ENCODE measurements at regions not wholly inside any gene's neighbourhood (a gene's known extent, or its start where the extent isn't known, plus 50 kb on each side); places are given as distances from the start of the nearest gene placed in this dataset.

DNA sequence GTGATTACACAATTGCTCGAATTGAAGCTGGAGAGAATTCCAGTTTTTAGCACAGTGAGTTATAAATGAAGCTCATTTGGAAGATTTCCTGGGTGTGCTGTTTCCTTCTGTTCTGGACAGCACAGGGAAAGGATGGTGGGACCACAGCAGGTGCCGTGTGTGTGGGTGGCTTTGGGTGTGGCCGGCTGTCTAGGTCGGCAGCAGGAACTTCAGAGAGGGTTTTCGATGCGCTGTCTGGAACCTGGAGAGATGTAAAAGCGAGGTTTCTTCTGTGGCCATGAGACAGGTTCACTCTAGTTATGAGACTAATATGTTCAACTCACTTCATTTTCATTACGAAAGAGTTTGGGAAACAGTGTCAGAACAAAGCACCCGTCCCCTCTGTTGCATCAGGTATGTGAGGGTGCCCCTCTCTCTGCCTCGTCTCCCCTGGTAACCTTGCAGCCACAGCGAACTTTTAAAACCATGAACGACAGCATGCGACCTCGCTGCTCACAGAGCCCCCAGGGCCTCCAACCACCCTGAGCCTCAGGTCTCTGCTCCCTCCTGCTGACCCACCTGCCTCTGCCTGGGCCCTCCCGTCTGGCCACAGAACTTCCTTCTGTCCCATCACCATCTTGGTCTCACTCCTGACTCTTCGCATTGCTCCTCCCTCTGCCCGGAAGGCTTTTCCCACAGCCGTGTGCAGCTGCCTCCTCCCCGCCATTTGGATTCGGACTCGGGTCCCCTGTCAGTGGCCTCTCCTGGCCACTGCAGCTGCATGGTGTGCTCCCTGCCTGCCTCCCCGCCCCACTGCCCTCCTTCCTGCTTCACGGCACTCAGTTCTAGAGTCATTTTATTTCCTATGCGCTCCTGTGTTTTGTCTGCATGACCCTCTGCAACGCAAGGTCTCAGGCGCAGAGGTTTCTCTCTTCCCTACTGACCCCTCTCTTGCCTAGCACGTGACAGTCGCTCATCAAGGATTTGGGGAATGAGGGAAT lies 151.2 kb downstream of the NDUFA10 start:
- no peak for TF ChIP-seq CTCF (IDR thresholded peaks at IDR 0.05)
- no peak for TF ChIP-seq EZH2phosphoT487 (IDR thresholded peaks at IDR 0.05)

All from neural progenitor cell (in vitro differentiated cells).